OCI-LY1 (cell line): ENCODE measurements at regions not wholly inside any gene's neighbourhood (a gene's known extent, or its start where the extent isn't known, plus 50 kb on each side); places are given as distances from the start of the nearest gene placed in this dataset.

ENCODE experiments used
- H2AFZ ChIP-seq: fragments of 200-600 bp; sonication (generic), shearing (Covaris generic); 2 replicates; pipeline ENCODE4 v1.6.0; 2014; ENCODE audit warnings: antibody characterized with exemption, mild to moderate bottlenecking, low read length
- H3F3A ChIP-seq: fragments of 200-600 bp; sonication (generic), shearing (Covaris generic); 2 replicates; pipeline ENCODE4 v1.6.0; 2014; ENCODE audit warnings: mild to moderate bottlenecking, antibody characterized with exemption, low read length, moderate library complexity; ENCODE audit not compliant: insufficient read depth
- H3K27ac ChIP-seq: fragments of 200-600 bp; sonication (generic); 2 replicates; pipeline ENCODE4 v1.5.1; 2014; ENCODE audit warnings: low read length, mixed run types, mild to moderate bottlenecking, low read depth; ENCODE audit not compliant: poor library complexity, severe bottlenecking
- H3K27me3 ChIP-seq: fragments of 200-600 bp; sonication (generic); 2 replicates; pipeline ENCODE4 v1.6.0; 2014; ENCODE audit warnings: antibody characterized with exemption, mild to moderate bottlenecking, low read length, moderate library complexity; ENCODE audit not compliant: insufficient read depth
- H3K36me3 ChIP-seq: fragments of 200-600 bp; sonication (generic); 2 replicates; pipeline ENCODE4 v1.6.1; 2014; ENCODE audit warnings: mild to moderate bottlenecking, antibody characterized with exemption, low read length, moderate library complexity, mixed read lengths; ENCODE audit not compliant: insufficient read depth
- H3K4me1 ChIP-seq: fragments of 200-600 bp; sonication (generic); 2 replicates; pipeline ENCODE4 v1.5.1; 2014; ENCODE audit warnings: mild to moderate bottlenecking, low read length, moderate library complexity; ENCODE audit not compliant: insufficient read depth, severe bottlenecking
- H3K4me2 ChIP-seq: fragments of 200-600 bp; sonication (generic), shearing (Covaris generic); 2 replicates; pipeline ENCODE4 v1.6.1; 2014; ENCODE audit warnings: low read length
- H3K4me3 ChIP-seq: fragments of 200-600 bp; sonication (generic); 2 replicates; pipeline ENCODE4 v1.5.1; 2014; ENCODE audit warnings: low read length, low read depth, mild to moderate bottlenecking, mixed read lengths; ENCODE audit not compliant: poor library complexity, severe bottlenecking
- H3K79me2 ChIP-seq: fragments of 200-600 bp; shearing (Covaris generic); 2 replicates; pipeline ENCODE4 v1.6.1; 2016; ENCODE audit warnings: mixed run types, low read length, mixed read lengths; ENCODE audit not compliant: insufficient read depth
- H3K9ac ChIP-seq: fragments of 200-600 bp; sonication (generic), shearing (Covaris generic); 2 replicates; pipeline ENCODE4 v1.6.1; 2014; ENCODE audit warnings: mild to moderate bottlenecking, low read length, mixed read lengths
- H3K9me2 ChIP-seq: fragments of 200-600 bp; sonication (generic), shearing (Covaris generic); 2 replicates; pipeline ENCODE4 v1.6.1; 2014; ENCODE audit warnings: low read depth, mild to moderate bottlenecking, low read length, mixed read lengths
- H3K9me3 ChIP-seq: fragments of 200-600 bp; shearing (Covaris generic); 2 replicates; pipeline ENCODE4 v1.6.1; 2014; ENCODE audit warnings: low read length, mixed read lengths
- H4K20me1 ChIP-seq: fragments of 200-600 bp; sonication (generic), shearing (Covaris generic); 2 replicates; pipeline ENCODE4 v1.6.0; 2016; ENCODE audit warnings: mild to moderate bottlenecking, low read length; ENCODE audit not compliant: insufficient read depth
- EZH2 ChIP-seq: fragments of 200-600 bp; sonication (generic), shearing (Covaris generic); IDR thresholded peaks from 2 replicates; pipeline ENCODE4 v1.8.0; 2017; ENCODE audit warnings: borderline replicate concordance, mixed run types, mild to moderate bottlenecking, antibody characterized with exemption, low read length, moderate library complexity, mixed read lengths
- TF ChIP-seq, protein P1 (sequence below): fragments of 200-600 bp; sonication (generic), shearing (Covaris generic); IDR thresholded peaks from 2 replicates; pipeline ENCODE4 v1.5.1; 2017; ENCODE audit warnings: mild to moderate bottlenecking, antibody characterized with exemption, low read length, moderate library complexity, mixed read lengths

DNA sequence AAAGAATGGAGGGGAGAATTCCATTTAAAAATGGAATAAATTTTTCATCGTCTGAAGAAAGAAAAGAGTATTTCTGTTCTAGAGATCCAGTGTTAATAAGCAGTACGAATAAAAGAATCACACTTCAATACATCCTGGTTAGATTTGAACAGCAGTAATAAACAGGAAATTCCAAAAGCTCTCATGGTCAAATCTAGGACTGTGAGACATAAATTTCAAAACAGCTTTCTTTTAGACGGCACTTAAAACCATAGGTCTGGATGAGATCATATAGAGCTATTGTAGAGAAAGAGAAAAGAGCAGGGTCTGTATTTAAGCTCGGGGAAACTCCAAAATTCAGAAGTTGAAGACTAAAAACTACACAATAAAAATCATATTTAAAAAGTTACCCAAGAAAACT, 1006.9 kb upstream of the CTNND2 start:
- H4K20me1 ChIP-seq: no peaks in the 10 kb centered on the region
- no peaks in the 10 kb centered on the region for H3F3A ChIP-seq
- TF ChIP-seq EZH2: no peak
- TF ChIP-seq, protein P1, sequence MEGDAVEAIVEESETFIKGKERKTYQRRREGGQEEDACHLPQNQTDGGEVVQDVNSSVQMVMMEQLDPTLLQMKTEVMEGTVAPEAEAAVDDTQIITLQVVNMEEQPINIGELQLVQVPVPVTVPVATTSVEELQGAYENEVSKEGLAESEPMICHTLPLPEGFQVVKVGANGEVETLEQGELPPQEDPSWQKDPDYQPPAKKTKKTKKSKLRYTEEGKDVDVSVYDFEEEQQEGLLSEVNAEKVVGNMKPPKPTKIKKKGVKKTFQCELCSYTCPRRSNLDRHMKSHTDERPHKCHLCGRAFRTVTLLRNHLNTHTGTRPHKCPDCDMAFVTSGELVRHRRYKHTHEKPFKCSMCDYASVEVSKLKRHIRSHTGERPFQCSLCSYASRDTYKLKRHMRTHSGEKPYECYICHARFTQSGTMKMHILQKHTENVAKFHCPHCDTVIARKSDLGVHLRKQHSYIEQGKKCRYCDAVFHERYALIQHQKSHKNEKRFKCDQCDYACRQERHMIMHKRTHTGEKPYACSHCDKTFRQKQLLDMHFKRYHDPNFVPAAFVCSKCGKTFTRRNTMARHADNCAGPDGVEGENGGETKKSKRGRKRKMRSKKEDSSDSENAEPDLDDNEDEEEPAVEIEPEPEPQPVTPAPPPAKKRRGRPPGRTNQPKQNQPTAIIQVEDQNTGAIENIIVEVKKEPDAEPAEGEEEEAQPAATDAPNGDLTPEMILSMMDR: no peak
- H3K27me3 ChIP-seq: no peaks in the 10 kb centered on the region
- no peaks in the 10 kb centered on the region for H3K79me2 ChIP-seq
- no peak overlapping the region for H3K4me3 ChIP-seq
- H3K9me3 ChIP-seq: no peaks in the 10 kb centered on the region
- no peak overlapping the region for H3K27ac ChIP-seq
- no peak overlapping the region for H3K9ac ChIP-seq
- no peaks in the 10 kb centered on the region for H3K9me2 ChIP-seq
- no peak overlapping the region for H2AFZ ChIP-seq
- H3K4me1 ChIP-seq: no peaks in the 10 kb centered on the region
- no peak overlapping the region for H3K4me2 ChIP-seq
- H3K36me3 ChIP-seq: no peaks in the 10 kb centered on the region

DNA sequence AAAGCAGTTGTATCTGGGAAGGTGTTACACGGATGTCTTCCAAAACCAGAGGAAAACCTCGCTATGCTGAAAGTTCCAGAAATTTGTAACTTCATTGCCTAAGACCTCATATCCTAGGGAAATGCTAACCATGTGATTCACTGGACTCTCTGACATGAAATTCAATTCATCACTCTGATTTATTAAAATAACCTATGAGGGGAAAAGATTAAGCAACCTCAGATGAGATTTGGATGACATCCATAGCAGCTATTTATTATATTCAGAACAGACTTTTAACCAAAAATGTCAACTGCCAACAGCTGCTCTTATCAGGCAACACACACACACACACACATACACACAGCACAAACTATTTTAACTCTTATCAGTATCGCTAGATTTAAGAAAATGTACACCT, 1006.4 kb upstream of the CTNND2 start:
- Histone ChIP-seq H3K9me3 (no peaks in the 10 kb centered on the region), H3K27me3 (no peaks in the 10 kb centered on the region), H3K79me2 (no peaks in the 10 kb centered on the region), H4K20me1 (no peaks in the 10 kb centered on the region), H3K9me2 (no peaks in the 10 kb centered on the region), H3K9ac (no peak overlapping the region), H2AFZ (no peak overlapping the region), H3K4me2 (no peak overlapping the region), H3F3A (no peaks in the 10 kb centered on the region), H3K36me3 (no peaks in the 10 kb centered on the region), H3K27ac (no peak overlapping the region), H3K4me1 (no peaks in the 10 kb centered on the region), H3K4me3 (no peak overlapping the region)
- TF ChIP-seq, protein P1: no peak
- TF ChIP-seq EZH2: no peak

DNA sequence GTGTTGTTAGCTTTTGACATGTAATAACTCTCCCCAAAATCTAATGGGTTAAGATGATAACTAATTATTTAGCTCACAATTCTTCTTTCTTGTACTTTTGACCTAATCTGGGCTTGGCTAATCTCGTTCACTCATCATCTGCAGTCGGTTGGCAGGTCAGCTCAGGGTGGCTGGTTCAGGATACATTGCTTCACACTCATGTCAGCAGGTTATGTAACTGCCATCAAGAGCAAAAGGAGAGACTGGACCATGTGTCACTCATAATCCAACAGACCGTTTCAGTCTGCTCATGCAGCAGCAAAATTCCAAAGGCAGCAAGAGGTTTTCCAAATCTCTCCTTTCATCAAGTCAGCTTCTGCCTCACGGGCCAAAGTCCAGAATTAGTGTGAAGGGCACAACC, 998.4 kb upstream of the CTNND2 start:
- Histone ChIP-seq H3K9ac (no peak overlapping the region), H3K4me3 (no peak overlapping the region), H3K4me2 (no peak overlapping the region), H2AFZ (no peak overlapping the region), H3K9me3 (no peaks in the 10 kb centered on the region), H3K79me2 (no peaks in the 10 kb centered on the region), H3K27ac (no peak overlapping the region), H4K20me1 (no peaks in the 10 kb centered on the region), H3K4me1 (no peaks in the 10 kb centered on the region), H3F3A (no peaks in the 10 kb centered on the region), H3K36me3 (no peaks in the 10 kb centered on the region), H3K9me2 (no peaks in the 10 kb centered on the region), H3K27me3 (no peaks in the 10 kb centered on the region)
- TF ChIP-seq EZH2: no peak
- TF ChIP-seq, protein P1: no peak
